Activated CD4-positive, alpha-beta T cell treated with anti-CD3 and anti-CD28 coated beads, Interleukin-2, Interleukin-4, amounts not matched to agents 100 ng/mL and 50 ng/mL, durations not matched to agents 16 hours and 8 hours (primary cell): ENCODE measurements at regions not wholly inside any gene's neighbourhood (a gene's known extent, or its start where the extent isn't known, plus 50 kb on each side); places are given as distances from the start of the nearest gene placed in this dataset.

ENCODE experiments used
- DNase-seq: peaks from one replicate; pipeline ENCODE4 v3.0.0-alpha.2; 2020; ENCODE audit warnings: low spot score

DNA sequence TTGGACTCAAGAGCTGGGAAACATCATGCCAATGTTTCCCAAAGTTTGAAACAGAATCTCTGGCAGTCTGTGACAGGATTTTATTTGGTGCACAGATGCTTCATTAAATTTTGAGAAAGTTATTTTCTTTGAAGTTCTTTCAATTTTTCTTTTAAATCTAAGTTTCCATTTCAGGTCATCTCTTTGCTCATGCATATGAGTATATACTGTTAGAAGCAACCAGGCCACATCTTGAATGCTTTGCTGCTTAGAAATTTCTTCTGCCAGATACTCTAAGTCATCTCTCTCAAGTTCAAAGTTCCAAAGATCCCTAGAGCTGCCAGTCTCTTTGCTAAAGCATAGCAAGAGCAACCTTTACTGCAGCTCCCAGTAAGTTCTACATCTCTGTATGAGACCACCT, 59.1 kb upstream of the CCDC28A start:
- DNase-seq: no peak

DNA sequence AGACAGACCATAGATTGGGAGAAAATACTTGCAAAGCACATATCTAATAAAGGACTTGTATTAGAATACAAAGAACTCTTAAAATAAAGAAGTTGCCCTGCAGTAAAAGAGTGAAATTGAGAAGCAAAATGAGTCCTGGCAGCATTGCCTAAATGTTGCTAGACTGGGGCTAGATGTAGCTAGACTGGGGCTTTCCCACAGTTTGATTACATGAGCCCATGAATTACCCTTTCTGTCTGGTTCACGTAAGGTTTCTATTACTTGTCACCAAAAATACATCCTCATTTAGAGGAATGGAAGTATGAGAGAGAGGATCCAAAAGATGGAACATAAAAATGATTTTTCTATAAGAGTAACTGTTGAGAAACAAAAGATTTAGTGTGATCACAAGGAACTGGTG, 57.6 kb upstream of the CCDC28A start:
- no peak for DNase-seq

DNA sequence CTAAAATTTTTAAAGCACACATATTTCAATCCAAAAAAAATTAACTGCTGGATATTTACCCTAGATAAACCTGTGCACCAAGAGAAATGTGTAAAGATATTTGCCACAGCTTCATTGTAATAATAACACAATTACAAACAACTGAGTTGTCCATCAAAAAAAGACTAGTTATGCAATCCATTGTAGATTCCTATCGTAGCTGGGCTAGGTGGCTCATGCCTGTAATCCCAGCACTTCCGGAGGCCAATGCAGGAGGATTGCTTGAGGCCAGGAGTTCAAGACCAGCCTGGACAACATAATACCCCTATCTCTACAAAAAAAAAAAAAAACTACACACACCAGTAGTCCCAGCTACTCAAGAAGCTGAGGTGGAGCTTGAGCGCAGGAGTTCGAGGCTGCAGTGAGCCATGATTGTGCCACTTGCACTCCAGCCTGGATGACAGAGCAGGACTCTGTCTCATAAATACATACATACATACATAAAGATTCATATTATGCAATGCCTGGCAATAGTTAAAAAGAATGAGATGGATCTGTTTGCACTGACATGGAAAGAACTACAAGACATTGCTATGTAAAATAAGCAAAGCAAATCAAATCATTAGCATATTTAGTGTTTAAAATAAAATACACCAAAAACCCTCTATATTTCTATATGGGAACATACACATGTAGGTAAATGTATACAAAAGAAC, 56.5 kb upstream of the CCDC28A start:
- DNase-seq: no peak

DNA sequence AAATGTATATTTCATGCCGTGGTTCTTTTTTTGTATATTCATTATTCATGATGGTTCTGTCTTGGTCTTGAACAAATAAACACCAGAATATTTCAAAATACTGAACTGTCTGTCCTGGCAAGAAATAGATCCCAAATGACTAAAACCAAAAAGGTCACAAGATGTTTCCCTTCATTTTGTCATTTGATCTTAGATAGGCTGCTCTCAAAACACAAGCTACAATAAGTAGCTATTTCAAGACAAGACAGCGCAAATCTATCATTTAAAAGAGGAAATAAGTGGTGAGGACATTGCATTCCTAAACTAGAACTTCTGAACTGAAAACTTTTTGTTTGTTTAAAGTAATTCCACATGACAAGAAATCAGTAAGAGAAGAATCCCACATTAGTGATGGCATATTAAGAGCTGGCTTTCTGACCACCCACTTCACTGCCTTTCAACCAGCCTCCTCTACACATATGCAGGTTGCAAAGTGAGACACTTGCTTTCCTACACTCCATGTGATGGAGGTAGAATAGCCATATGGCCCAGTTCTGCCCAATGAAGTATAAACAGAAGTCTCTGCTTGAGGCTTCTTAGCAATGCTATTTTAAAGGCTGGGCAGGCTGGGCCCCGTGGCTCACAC, 54.4 kb upstream of the CCDC28A start:
- DNase-seq: no peak

GRCh38 chr6:138719744-138720143, 53.8 kb upstream of the CCDC28A start:
- DNase-seq: no peak

DNA sequence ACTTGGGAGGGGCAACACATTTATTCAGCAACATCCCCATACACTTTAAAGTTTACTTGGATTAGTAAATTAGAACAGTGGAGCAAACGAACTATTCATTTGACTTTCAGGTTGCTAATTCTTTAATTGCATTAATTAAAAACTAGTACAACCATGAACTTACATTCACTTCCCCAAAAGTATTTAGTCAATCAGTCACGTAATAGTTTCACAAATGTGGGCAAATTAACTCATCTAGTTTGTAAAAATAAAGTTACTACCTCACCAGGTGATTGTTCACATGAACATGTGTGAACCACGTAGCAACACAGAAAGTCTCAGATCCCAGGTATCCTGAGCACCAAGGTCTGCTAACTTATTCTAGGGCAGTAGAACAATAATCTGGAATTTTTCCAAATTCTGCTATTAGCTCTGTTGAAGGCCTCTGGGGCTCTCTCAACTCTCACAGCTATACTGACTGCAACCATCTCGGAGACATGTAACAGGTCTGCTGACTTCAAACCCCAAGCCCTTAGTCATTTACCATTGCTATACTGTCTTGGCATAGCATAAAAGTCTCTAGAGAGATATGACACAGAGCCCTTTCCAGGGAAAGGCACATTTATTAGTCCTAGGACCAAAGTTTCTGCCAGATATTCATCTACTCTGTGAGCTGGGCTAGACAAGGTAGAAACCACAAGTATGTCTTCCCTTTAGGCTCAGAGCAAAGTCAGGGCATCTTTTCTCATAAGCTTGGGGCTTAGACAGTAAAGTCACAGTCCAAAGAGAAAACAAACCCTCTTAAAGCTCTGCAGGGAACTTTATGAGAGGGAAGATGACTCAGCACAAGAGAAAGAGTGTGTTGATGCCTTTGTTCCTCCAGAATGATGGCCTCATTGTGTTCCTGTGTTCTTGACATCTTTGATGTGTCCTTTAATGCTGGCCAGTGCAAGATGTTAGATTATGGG, 50.9 kb upstream of the CCDC28A start:
- DNase-seq: no peak
